Pancreas (tissue), 10 donors: ENCODE measurements at regions not wholly inside any gene's neighbourhood (a gene's known extent, or its start where the extent isn't known, plus 50 kb on each side); places are given as distances from the start of the nearest gene placed in this dataset.
"Not testable (repeated sequence)": the region's sequence is repeated elsewhere in the genome, so short reads cannot be mapped to it uniquely, and the experiment has no call there.

ENCODE experiments used
- ATAC-seq, 4 donors: fragments of 200-7000 bp; cut with Tn5 transposase; one replicate each; pipeline versions ENCODE4 v1.8.0 to v1.9.1; 2020; ENCODE audit warnings: mild to moderate bottlenecking in 4 of 4, moderate library complexity in 4 of 4
- DNase-seq, 6 donors: peaks; one replicate each; pipeline ENCODE4 v3.0.0-alpha.2; 2020
- FAIRE-seq: peaks from 2 replicates; lab custom pipeline; 2012; peaks lifted over from hg19 to GRCh38; lab: Jason Lieb, UNC
- H3K27ac ChIP-seq, 4 donors: fragments of 200-600 bp; sonication (generic); 1 replicate in 3 of 4; 2 replicates in 1 of 4; pipeline versions ENCODE4 v1.5.0 to v1.8.0; 2020
- H3K27me3 ChIP-seq, 4 donors: fragments of 200-600 bp; one replicate each; pipeline ENCODE4 v1.8.0; 2021
- H3K36me3 ChIP-seq, 3 donors: fragments of 200-600 bp; sonication (generic) in 1 of 3; one replicate each; pipeline versions ENCODE4 v1.5.0 to v1.8.0; 2020 to 2021
- H3K4me1 ChIP-seq, 3 donors: fragments of 200-600 bp; one replicate each; pipeline ENCODE4 v1.8.0; 2021
- H3K4me3 ChIP-seq, 4 donors: fragments of 200-600 bp; sonication (generic) in 2 of 4; one replicate each; pipeline versions ENCODE4 v1.5.0 to v1.8.0; 2020 to 2021
- H3K9me3 ChIP-seq, 4 donors: fragments of 200-600 bp; one replicate each; pipeline ENCODE4 v1.8.0; 2021
- WGBS, 2 donors: extraction: QIAGEN DNeasy Blood & Tissue Kit; methylation state at CpG; one replicate each; pipeline ENCODE4 v1.1.7; 2013; 5-methylcytosine and 5-hydroxymethylcytosine counted together
- intact Hi-C, 3 donors: fragments of 100-400 bp; cut with DNase I; formaldehyde crosslinking; loops; one replicate each; pipeline versions ENCODE4 v1.11.1 to v1.14.2; 2022
- TF ChIP-seq, protein P1 (sequence below), 4 donors: fragments of 200-600 bp; sonication (generic) in 3 of 4; IDR thresholded peaks; one replicate each; pipeline versions ENCODE4 v1.5.0 to v1.8.0; 2021; ENCODE audit warnings: antibody characterized with exemption in 4 of 4
- donor health status: healthy with polysubstance abuse.
- donor health status: DM: no; HTN: no; CAD: no; lungs with moderate emphysema.
- donor health status: DM: no; HTN: no; CAD: no.
- donor health status: control.
- donor health status: control.
- donor health status: Bipolar disorder and iron deficiency.
- donor health status: DM: yes; HTN: yes; CAD: no.
- donor health status: DM: no; HTN: no; CAD: no.
- donor health status: DM: no; HTN: no; CAD: no.
- donor health status: DM: yes; HTN: yes; CAD: no.

DNA sequence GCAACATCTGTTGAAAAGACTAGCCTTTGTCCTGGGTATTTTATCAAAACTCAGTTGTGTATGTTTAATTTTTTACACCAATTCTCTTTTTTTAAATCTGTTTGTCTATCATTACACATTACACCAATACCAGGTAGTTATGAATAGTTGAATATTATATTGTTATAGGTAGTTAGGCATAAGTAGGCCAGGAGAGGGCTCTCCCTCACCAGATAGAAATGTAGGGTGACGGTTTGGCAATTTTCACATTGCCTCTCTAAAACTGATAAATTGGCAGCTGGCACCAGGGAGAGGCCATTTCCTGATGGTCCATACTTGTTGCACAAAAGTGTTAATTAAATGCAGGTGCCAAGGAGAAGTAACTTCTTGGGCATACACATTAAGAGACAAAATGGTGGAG is 483.1 kb upstream of the EPHA6 start:
- Histone ChIP-seq H3K36me3 (no peaks in the 10 kb centered on the region), H3K27ac (no peak overlapping the region), H3K4me1 (no peaks in the 10 kb centered on the region), H3K9me3 (no peaks in the 10 kb centered on the region), H3K4me3 (no peak overlapping the region), H3K27me3 (no peaks in the 10 kb centered on the region)
- 0 to 43% methylated on average over 1 of the region's 1 CpG for WGBS, 2 donors
- intact Hi-C loops = no loop called here
- ATAC-seq (no peak), FAIRE-seq (no peak), DNase-seq (no peak)
- TF ChIP-seq, protein P1, sequence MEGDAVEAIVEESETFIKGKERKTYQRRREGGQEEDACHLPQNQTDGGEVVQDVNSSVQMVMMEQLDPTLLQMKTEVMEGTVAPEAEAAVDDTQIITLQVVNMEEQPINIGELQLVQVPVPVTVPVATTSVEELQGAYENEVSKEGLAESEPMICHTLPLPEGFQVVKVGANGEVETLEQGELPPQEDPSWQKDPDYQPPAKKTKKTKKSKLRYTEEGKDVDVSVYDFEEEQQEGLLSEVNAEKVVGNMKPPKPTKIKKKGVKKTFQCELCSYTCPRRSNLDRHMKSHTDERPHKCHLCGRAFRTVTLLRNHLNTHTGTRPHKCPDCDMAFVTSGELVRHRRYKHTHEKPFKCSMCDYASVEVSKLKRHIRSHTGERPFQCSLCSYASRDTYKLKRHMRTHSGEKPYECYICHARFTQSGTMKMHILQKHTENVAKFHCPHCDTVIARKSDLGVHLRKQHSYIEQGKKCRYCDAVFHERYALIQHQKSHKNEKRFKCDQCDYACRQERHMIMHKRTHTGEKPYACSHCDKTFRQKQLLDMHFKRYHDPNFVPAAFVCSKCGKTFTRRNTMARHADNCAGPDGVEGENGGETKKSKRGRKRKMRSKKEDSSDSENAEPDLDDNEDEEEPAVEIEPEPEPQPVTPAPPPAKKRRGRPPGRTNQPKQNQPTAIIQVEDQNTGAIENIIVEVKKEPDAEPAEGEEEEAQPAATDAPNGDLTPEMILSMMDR (IDR thresholded peaks at IDR 0.05) = no peak

DNA sequence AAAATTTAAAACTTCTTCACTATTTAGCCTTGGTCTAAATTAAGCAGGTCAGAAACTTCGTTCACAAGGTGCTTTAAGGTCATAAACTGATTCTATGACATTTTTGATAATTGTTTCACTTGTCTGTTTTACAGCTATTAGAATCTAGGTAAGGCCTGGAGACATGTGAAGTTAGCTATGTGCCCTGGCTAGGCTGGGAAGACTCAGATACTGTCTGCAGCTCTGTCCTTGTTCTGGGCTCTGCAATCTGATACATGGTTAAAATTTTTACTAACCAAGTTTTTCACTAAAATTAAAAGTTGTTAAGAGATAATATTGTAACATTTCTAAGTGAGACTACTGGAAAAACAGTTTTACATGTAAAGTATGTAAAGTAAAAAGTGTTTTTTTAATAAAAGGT is 479.6 kb upstream of the EPHA6 start:
- intact Hi-C loops = no loop called here
- ATAC-seq = no peak
- 52 to 55% methylated on average over 1 of the region's 1 CpG for WGBS, 2 donors
- no peaks in the 10 kb centered on the region for H3K9me3 ChIP-seq
- no peak overlapping the region for H3K27ac ChIP-seq
- H3K4me3 ChIP-seq = no peak overlapping the region
- no peaks in the 10 kb centered on the region for H3K4me1 ChIP-seq
- no peaks in the 10 kb centered on the region for H3K36me3 ChIP-seq
- TF ChIP-seq, protein P1 (IDR thresholded peaks at IDR 0.05) = no peak
- no peak for FAIRE-seq
- no peaks in the 10 kb centered on the region for H3K27me3 ChIP-seq
- DNase-seq = no peak

DNA sequence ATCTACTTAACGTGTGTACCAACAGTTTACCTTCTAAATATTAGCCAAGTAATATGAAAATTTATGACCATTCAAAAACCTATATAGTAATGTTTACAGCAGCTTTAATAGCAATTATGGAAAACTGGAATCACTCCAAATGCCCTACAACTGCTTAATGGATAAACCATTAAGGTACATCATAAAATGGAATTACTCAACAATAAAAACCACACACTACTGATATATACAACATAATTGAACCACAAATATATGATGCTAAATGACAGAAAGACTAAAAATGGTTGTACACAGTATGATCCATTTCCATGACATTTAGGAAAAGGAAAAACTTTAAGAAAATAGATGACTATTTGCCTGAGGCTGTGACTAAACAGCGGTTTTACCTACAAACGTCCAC is 467.1 kb upstream of the EPHA6 start:
- intact Hi-C loops = no loop called here
- Histone ChIP-seq H3K27ac (no peak overlapping the region), H3K27me3 (no peaks in the 10 kb centered on the region), H3K4me3 (no peak overlapping the region), H3K4me1 (no peaks in the 10 kb centered on the region), H3K9me3 (no peaks in the 10 kb centered on the region), H3K36me3 (no peaks in the 10 kb centered on the region)
- no peak for DNase-seq
- ATAC-seq = no peak
- TF ChIP-seq, protein P1 (IDR thresholded peaks at IDR 0.05) = no peak
- WGBS, 2 donors = 52 to 62% methylated on average over 3 of the region's 3 CpGs
- no peak for FAIRE-seq

DNA sequence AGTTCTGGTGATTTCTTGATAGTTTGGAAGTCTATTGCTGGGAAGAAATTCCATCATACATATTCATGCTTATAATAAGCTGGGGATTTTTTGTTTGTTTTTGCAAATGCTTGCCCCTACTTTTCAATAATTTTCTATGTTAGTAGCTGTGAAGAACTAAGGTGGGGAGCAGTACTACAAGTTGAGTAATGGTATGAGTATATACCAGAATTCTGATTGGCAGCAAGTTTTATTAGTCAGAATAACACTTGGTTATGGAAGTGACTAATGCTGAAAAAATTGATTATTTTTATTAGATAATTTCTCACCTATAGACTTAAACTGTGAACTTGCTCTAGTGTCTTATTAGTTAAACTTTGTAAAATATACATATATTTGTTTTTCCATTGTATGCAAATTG is 462.8 kb upstream of the EPHA6 start:
- H3K36me3 ChIP-seq, intact Hi-C loops, H3K9me3 ChIP-seq, ATAC-seq, H3K4me1 ChIP-seq, H3K27me3 ChIP-seq, DNase-seq, H3K4me3 ChIP-seq, H3K27ac ChIP-seq: not testable (repeated sequence)
- peak; percentile 82 for FAIRE-seq

DNA sequence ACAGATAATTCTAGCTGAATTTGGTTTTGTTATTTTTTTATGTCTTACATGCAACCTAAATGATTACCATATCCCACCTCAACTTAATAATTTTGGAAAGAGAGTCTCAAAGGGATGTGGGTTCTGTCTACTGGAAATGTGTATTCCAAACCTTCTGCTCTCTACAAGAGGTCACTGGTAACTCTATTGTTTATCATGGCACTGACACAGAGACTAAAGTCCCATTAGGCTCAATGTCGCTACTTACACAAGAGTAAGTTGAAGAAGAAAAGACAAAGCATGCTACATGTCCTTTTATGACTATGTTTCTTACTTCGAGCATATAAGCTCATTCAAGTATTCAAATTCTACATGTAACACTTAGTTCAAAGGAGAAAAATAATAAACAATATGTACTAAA is 460.3 kb upstream of the EPHA6 start:
- DNase-seq = no peak
- no peaks in the 10 kb centered on the region for H3K36me3 ChIP-seq
- no peak for ATAC-seq
- TF ChIP-seq, protein P1 (IDR thresholded peaks at IDR 0.05) = no peak
- H3K27me3 ChIP-seq = no peaks in the 10 kb centered on the region
- FAIRE-seq = no peak
- H3K9me3 ChIP-seq = no peaks in the 10 kb centered on the region
- no peak overlapping the region for H3K4me3 ChIP-seq
- 63 to 86% methylated on average over 2 of the region's 2 CpGs for WGBS, 2 donors
- intact Hi-C loops = no loop called here
- no peaks in the 10 kb centered on the region for H3K4me1 ChIP-seq
- H3K27ac ChIP-seq = no peak overlapping the region

DNA sequence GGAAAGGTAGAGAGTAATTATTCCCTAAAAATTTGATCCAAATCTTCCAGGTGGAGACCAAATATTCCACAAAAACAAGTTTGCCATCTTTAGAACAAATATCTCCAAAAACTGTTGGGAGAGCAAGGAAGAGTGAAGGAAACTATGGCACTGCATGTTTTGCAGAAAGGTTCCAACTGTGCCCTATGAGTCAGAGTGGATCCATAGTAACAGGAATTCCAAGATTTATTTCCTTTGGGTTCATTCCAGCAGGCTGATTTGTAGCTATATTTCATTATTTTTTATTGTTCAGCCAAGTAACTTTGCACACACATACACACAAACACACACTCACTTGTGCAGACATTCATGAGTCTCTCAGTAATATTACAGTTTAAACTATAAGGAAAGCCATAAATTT is 459.7 kb upstream of the EPHA6 start:
- H3K36me3 ChIP-seq = no peaks in the 10 kb centered on the region
- intact Hi-C loops = no loop called here
- no peak overlapping the region for H3K4me3 ChIP-seq
- H3K27ac ChIP-seq = no peak overlapping the region
- no peak for FAIRE-seq
- H3K27me3 ChIP-seq = no peaks in the 10 kb centered on the region
- DNase-seq = no peak
- no peaks in the 10 kb centered on the region for H3K9me3 ChIP-seq
- TF ChIP-seq, protein P1 (IDR thresholded peaks at IDR 0.05) = no peak
- ATAC-seq = no peak
- H3K4me1 ChIP-seq = no peaks in the 10 kb centered on the region
